Stimulated activated CD8-positive, alpha-beta memory T cell treated with anti-CD3 and anti-CD28 coated beads, Interleukin-15, amount 100 ng/mL, for 1 hour (primary cell): ENCODE measurements at regions not wholly inside any gene's neighbourhood (a gene's known extent, or its start where the extent isn't known, plus 50 kb on each side); places are given as distances from the start of the nearest gene placed in this dataset.

Experiments
- DNase-seq: peaks from one replicate; pipeline ENCODE4 v3.0.0-alpha.2; 2020; ENCODE audit warnings: low read depth

GRCh38 chr13:104416973-104417372 lies 1350.8 kb upstream of the SLC10A2 start:
- DNase-seq = no peak

GRCh38 chr13:104414771-104415170 lies 1348.6 kb upstream of the SLC10A2 start:
- no peak for DNase-seq

- DNase-seq = no peak
Observed at GRCh38 chr13:104414181-104414580, 1348.0 kb upstream of the SLC10A2 start.

GRCh38 chr13:104411141-104411765 lies 1345.0 kb upstream of the SLC10A2 start:
- no peak for DNase-seq

- DNase-seq = no peak
Observed at GRCh38 chr13:104408733-104409132, 1342.5 kb upstream of the SLC10A2 start.

- no peak for DNase-seq
Observed at GRCh38 chr13:104404325-104404724, 1338.1 kb upstream of the SLC10A2 start.

- no peak for DNase-seq
Observed at GRCh38 chr13:104389691-104390090, 1323.5 kb upstream of the SLC10A2 start.

GRCh38 chr13:104387510-104387909 lies 1321.3 kb upstream of the SLC10A2 start:
- DNase-seq = no peak

- no peak for DNase-seq
Observed at GRCh38 chr13:104385404-104385803, 1319.2 kb upstream of the SLC10A2 start.

GRCh38 chr13:104382951-104383350 lies 1316.7 kb upstream of the SLC10A2 start:
- no peak for DNase-seq

GRCh38 chr13:104376588-104376987 lies 1310.4 kb upstream of the SLC10A2 start:
- no peak for DNase-seq

GRCh38 chr13:104375614-104376013 lies 1309.4 kb upstream of the SLC10A2 start:
- no peak for DNase-seq

- DNase-seq = no peak
Observed at GRCh38 chr13:104372095-104372655, 1306.0 kb upstream of the SLC10A2 start.

- DNase-seq = no peak
Observed at GRCh38 chr13:104365430-104365829, 1299.2 kb upstream of the SLC10A2 start.

GRCh38 chr13:104357672-104358354 lies 1291.6 kb upstream of the SLC10A2 start:
- no peak for DNase-seq

GRCh38 chr13:104357174-104357573 lies 1291.0 kb upstream of the SLC10A2 start:
- DNase-seq = no peak

- no peak for DNase-seq
Observed at GRCh38 chr13:104355041-104355670, 1288.9 kb upstream of the SLC10A2 start.

GRCh38 chr13:104327211-104327610 lies 1261.0 kb upstream of the SLC10A2 start:
- DNase-seq = no peak

GRCh38 chr13:104326523-104326922 lies 1260.3 kb upstream of the SLC10A2 start:
- no peak for DNase-seq

GRCh38 chr13:104321756-104322155 lies 1255.5 kb upstream of the SLC10A2 start:
- DNase-seq = no peak

GRCh38 chr13:104320446-104320845 lies 1254.2 kb upstream of the SLC10A2 start:
- DNase-seq = no peak

GRCh38 chr13:104318121-104318520 lies 1251.9 kb upstream of the SLC10A2 start:
- DNase-seq = no peak

GRCh38 chr13:104315606-104316005 lies 1249.4 kb upstream of the SLC10A2 start:
- DNase-seq = no peak
